Activated CD8-positive, alpha-beta memory T cell treated with anti-CD3 and anti-CD28 coated beads for 36 hours (primary cell): ENCODE measurements at regions not wholly inside any gene's neighbourhood (a gene's known extent, or its start where the extent isn't known, plus 50 kb on each side); places are given as distances from the start of the nearest gene placed in this dataset.

Experiments used
- CTCF ChIA-PET: fragments of 350-600 bp; sonication (Branson Sonifier 250); formaldehyde crosslinking; loops from one replicate; lab custom pipeline; 2021; ENCODE audit warnings: antibody characterized with exemption; lab: Charles Lee
- POLR2A ChIA-PET: fragments of 350-600 bp; sonication (Branson Sonifier 250); formaldehyde crosslinking; loops from one replicate; lab custom pipeline; 2021; ENCODE audit warnings: antibody characterized with exemption; lab: Charles Lee

DNA sequence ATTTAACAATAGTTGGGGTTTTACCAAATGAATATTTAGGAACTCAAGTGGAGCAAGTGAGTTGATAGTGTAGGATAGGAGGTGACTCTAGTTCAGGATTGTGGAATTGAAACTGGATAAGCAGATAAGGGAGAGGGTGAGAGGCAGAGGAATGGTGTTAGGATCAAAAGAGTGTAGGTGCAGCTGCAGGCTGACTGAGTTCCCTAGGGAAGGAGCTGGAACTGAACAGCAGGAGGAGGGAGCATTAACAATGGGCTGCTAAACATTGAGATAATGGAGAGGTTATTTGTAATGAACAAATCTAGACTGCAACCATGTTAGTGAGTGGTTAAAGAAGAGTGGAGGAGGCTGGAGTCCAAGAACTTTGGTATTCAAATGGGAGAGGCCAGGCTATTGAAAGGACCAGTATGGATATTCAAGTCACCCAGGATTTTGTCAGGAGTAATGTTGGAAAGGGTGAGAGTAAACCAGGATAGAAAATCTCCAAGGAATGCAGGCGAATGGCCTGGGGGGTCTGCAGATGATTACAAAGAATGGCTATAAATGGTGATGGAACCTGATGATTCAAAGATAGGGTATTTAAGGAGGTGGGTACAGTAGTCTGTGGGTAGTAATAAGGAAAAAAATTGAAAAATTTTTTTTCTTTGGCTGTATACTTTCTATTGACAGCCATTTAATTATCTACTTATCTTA, 497.1 kb upstream of the TENM3 start:
- ChIA-PET POLR2A (no interaction called here), CTCF (no interaction called here)

DNA sequence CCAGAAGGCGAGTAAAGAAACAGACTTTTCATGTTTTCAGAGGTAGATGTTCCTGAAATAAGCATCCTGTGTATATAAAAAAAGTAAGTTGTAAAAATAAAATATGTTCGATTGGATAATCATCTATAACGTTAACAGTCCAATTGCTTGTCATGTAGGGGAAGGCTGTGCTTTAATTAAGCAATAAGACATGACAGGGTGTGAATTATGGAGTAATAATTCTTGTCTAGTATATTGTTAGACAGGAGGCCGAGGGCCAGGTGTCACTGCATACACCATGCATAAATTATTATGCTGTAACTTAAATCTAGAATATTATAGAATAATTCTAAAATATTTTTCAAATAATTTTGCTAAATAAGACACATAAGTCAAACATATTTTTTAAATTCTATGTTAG, 494.6 kb upstream of the TENM3 start:
- CTCF ChIA-PET: no interaction called here
- POLR2A ChIA-PET: no interaction called here

DNA sequence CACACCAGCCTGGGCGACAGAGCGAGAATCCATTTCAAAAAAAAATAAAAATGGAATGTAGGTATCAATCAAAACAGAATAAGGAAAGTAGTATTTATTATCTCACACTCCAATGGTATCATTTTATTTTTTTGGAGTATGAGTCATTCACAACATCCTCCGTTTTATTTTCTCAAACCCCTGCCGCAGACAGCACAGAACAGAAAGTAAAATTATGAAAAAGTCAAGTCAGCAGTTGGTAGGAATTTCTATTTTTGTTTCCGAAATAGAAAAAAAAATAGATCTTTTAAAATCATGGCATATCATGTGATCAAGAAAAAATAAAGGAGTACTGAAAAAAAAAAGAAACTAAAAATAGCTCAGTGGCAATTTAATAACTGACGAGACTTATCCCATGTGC, 490.7 kb upstream of the TENM3 start:
- ChIA-PET CTCF (no interaction called here), POLR2A (no interaction called here)

DNA sequence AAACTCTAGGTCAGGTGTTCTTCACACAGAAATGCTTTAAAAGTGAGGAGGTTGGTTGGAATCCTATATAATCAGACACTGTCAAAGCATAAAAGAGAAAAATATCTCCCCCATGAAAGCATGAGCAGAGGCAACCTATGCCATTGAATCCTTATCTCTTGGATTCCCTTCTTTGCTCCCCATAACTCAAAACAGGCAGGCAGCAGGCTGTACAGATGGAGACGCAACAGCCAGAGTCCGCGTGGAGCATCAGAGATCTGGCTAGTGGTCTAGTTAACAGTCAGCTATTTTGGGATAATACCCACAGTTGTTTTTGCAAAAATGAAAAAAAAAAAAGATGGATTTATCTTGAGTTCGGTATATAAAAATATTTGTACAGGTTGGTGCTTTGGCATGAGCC, 490.0 kb upstream of the TENM3 start:
- ChIA-PET POLR2A (no interaction called here), CTCF (no interaction called here)

DNA sequence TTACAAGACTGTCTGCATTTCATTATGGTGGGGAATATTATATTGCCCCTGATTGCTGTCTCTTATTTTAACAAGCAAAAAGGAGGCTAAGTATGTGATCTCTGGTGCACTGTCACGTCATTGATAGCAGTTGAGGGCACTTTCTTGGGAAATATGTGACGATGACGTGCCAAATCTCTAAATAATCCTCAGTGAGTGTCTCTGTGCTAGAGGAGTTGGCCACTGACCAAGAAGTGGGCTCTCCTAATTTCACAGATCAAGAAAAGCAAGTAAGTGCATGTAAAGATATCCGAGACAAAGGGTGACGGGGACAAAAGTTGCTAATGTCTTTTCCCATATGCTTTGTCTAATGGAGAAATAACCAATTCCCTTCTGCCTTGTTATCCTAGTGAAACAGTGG, 487.4 kb upstream of the TENM3 start:
- ChIA-PET POLR2A (no interaction called here), CTCF (no interaction called here)

DNA sequence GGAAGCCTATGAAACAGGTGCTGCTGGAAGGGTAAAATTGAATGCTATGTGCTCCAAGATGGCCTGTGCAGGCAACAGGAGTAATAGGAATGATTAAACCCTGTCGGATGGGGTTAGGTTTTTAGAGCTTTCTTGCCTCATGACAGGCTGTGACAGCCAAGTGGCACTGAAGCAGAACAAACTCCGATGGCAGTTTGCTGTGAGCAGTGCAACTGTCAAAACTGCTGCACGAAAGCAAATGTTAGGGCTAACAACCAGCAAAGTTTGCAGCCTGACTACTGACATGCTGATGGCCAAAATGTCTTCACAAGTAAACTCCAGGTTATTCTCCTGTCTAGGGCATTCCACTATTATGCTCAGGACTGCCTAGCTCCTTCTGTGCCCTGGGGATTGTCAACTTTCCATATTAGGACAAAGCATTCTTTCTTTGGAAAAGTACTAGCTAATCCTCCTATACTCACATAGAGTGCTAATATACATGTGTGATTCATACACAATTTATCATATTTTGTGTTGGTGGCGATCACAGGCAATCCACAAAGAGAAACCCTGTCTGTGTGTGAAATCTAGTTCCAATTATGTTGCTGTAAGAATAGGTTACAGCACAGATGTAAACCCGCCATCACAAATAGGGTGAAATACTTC, 486.6 kb upstream of the TENM3 start:
- POLR2A ChIA-PET: no interaction called here
- CTCF ChIA-PET: no interaction called here

DNA sequence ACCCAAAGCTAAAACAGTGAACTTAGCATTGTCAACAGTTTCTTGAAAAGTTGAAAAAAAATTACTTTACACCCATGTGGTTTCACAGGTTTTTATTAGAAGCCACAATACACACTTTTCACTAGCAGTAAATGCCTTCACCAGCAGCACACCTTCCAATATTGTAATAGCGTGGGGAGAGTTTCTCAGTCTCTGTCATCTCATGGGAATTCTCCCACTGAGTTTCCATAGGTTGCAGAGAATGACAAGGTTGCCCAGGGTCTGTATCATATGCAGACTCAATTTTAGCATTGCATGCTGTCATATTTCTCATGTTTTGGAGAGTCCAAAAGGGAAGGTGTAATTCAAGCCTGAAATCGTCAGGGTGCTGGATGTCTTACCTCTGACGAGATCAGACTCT, 486.1 kb upstream of the TENM3 start:
- CTCF ChIA-PET: no interaction called here
- POLR2A ChIA-PET: no interaction called here

DNA sequence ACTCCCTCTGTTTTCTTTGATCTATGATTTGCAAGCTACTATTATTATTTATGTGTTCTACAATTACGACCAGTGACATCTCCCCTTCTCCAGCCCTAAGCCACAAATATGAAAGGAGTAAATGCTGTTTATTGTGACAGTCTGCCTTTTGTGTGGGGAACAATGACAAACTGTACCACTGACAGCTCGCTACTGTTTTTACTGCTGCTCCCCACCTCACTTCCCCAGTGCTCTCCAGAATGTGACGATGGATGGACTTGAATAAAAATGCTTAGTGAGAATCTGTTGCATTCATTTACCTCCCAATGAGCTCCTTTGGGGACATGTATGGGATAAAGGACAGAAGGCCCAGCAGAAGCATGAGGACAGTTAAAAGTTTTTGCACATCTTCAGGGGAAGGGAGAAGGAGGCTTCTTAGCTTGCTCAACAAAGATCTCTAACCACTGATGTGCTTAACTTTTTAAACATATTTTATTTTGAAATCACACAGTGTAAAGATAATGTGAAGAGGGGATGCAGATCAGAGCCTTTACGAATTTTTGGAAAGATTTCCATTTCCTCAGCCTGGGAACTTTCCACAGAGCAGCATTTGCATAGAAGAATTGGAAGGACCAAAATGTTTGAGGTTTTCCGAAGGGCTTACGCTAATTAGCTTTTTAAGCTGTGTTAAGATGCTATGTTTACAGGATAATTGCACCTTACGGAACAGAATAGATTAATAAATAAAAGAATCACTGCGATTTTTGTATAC, 485.1 kb upstream of the TENM3 start:
- ChIA-PET POLR2A (no interaction called here), CTCF (interaction anchor here (1.2 kb wide), 1 partner anchor 14 kb away, joined by 3 read pairs; no protein-coding TSS in a partner anchor)

DNA sequence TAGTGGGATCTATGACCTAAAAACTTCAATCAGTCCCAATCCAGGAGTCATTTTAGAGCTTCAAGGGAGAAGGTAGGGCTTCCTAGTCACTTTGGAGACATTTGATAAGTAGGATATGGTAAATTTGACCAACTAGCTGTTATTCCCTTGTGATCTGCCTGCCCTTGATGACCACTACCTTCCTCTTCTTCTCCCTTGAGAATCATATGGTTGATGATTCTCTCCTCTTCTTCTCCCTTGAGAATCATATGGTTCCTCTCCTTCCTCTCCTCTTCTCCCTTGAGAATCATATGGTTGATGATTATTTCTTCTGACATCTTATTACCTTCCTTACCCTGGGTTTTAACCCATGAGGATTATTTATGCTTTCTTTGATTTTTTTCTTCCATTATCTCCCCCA, 482.6 kb upstream of the TENM3 start:
- ChIA-PET CTCF (no interaction called here), POLR2A (no interaction called here)

DNA sequence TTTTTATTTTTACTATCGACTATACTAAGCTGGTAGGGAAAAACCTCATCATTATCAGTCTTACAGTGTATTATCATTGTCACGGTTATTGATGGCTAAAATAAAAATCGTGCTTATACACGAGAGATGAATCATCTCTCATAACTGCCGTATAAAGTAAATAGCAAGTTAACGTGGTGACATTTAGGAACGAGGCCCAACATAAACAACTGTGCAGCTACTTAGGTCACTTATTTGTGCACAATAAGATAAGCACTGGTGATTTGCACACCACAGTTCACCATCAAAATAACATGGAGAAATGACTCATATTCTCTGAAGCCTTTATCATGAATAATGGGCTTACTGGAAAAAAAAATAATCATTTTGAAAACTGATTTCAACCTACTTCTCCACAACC, 482.0 kb upstream of the TENM3 start:
- CTCF ChIA-PET: no interaction called here

DNA sequence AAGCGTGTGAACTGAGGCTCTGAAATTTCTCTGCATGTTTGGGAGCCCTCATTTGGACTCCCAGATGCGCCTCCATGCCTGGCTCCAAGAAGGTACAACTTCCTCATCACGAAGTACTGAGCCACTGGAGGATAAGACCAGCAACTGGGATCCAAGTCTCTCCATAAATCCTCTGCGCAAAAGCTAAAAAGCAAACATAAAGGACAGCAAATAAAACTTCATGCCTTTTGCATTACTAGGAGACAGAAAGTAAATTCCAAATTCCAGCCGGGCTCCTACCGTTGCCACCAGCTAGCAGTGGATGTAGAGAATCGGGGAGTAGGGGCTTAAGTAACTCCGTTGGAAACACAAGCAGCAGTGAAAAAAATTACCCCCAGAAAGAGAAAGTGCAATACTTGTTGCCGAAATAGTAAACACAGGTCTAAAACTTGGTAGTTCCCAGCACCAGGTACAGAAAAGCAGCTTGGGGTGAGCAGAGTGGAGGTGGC, 477.1 kb upstream of the TENM3 start:
- POLR2A ChIA-PET: no interaction called here

More for the DNA sequence above, 482.0 kb upstream of the TENM3 start:
- POLR2A ChIA-PET: no interaction called here

DNA sequence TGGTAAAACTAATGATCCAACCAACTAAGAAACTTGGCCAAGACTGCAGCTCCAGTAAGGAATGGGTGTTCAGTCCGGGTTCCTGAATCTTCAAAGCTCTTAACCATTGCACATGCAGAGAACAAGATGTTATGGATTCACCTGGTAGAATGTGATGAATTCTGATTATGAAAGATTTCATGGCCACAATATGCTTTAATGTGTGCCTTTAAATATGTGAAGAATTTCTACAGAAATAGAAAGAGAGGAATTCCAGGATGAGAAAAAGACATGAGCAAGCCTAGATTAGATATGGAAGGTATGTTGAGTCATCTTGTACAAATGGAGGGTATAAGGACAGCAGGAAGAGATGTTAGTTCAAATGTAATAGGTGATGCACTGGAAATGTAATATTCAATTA, 472.2 kb upstream of the TENM3 start:
- ChIA-PET CTCF (no interaction called here), POLR2A (no interaction called here)

More for the DNA sequence above, 477.1 kb upstream of the TENM3 start:
- CTCF ChIA-PET: no interaction called here

DNA sequence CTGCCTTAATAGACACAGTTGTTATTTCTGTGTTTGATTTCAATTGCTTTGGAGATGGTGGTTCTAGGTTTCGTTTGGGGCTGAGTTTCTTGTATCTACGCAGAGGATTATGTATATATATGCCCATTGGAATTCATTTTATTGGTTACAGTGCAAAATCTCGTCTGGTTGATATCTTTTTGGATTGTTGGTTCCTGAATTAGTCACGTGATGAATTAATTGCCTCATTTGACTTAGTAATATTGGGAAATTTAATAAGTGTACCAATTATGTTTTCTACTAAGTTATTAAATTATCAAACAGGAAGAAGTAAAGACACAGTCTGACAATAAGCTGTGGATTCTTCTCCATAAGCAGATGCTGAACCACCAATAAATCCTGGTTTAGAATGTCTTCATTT, 467.9 kb upstream of the TENM3 start:
- ChIA-PET POLR2A (no interaction called here), CTCF (no interaction called here)

DNA sequence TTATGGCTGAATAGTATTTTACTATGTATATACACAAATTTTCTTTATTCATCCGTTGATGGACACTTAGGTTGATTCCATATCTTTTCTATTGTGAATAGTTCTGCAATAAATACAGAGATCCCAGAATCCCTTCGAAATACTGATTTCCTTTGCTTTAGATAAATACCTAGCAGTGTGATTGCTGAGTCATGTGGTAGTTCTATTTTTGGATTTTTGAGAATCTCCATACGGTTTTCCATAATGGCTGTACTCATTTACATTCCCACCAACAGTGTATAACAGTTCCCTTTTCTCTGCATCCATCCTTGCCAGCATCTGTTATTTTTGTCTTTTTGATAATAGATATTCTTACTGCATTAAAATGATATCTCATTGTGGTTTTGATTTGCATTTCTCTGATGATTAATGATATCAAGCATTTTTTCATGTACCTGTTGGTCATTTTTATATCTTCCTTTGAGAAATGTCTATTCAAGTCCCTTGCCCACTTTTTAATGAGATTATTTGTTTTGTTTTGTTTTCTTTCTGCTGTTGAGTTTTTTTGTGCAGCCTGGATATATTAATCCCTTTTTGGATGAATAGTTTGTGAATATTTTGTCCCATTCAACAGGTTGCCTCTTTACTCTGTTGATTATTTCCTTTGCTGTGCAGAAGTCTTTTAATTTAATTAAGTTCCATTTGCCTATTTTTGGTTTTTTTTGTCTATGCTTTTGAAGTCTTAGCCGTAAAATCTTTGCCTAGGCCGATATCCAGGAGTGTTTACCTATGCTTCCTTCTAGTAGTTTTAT, 466.7 kb upstream of the TENM3 start:
- CTCF ChIA-PET: no interaction called here
- POLR2A ChIA-PET: no interaction called here

DNA sequence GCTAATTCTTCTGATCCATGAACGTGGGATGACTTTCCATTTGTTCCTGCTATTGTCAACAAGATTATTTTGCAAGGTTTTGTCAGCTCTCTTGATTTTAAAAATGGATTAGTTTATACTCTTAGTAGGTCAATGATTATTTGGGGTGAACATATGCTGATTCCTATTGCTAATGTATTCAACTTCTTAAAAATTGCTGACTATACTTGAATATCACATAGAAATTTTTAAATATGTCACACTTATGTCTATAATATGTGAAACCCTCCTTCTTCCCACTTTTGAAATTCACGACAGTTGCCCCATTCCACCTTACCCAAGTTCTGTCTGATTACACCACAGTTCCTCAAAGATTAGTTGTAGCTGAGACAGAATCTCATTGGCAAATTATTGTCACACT, 465.7 kb upstream of the TENM3 start:
- POLR2A ChIA-PET: no interaction called here
- CTCF ChIA-PET: no interaction called here

DNA sequence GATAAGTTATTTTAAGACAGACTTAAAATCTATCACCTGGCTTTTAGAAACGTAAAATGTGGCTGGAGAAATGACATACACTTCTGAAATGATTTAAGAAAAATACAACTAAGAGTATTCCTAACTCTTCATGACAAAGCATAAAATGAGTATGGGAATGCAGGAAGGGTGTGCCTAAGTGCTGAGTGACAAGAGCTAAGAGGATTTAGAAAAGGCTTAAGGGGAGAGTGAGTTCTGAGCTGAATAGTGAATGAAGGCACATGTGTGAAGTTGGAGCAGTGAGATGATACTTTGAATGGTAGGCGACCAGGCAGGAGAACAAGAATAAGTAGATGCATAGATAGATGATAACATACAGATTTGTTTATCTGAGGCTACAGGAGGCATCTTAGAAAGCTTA, 458.3 kb upstream of the TENM3 start:
- ChIA-PET POLR2A (no interaction called here), CTCF (no interaction called here)

DNA sequence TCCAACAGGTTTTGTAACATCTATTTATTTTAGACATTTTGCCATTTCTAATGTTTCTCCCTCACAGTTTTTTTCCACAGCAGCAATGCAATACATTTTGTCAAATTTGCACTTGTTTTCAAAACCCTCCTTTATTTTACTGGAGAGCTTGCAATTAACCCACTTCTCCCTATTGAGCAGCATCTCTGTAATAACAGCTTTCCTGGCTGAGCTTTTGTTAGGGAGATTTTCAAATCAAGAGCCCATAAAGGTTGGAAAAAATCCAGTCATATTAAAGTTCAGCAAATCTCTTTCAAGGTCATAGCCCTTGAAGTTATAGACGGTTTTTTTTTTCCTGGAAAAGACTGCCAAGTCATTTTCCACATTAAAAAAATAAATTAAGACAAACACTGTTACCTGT, 450.6 kb upstream of the TENM3 start:
- CTCF ChIA-PET: no interaction called here

DNA sequence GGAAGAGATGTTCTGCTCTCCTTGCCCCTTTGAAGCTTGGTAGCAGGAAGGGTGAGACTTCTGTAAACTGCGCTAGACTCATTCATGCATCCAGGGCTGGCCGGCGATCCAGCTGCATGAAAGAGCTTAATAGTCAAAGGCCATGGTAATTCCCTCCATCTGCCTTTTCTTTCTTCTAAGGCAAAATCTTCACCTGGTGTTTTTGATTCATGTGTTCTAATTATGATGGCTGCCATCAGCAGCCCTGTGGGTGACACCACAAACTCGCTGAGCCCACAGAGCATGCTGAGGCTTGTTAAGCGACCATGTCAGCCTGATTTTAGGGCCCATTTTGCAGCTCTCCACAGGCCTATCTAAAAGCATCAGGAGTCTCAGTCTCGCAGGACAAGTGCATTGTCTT, 450.1 kb upstream of the TENM3 start:
- ChIA-PET POLR2A (no interaction called here), CTCF (no interaction called here)

More for the DNA sequence above, 450.6 kb upstream of the TENM3 start:
- POLR2A ChIA-PET: no interaction called here

DNA sequence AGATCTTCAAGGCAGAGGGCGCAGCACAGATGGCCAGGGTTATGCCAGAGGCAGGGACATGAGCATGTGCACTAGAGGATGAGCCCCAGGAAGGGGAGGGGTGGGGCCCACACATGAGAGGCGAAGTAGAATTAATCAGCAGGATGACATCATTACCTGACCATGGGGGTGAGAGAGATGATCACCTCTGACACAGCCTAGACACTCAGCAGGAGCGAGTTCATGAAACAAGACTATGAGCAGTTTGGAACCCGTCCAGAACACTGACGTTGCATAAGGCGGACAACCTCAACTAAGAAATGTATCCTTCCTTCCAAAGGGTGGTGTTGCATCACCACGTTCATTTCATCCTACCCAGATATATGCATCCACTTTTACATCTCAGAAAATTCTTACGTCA, 446.7 kb upstream of the TENM3 start:
- CTCF ChIA-PET: no interaction called here
- POLR2A ChIA-PET: no interaction called here

DNA sequence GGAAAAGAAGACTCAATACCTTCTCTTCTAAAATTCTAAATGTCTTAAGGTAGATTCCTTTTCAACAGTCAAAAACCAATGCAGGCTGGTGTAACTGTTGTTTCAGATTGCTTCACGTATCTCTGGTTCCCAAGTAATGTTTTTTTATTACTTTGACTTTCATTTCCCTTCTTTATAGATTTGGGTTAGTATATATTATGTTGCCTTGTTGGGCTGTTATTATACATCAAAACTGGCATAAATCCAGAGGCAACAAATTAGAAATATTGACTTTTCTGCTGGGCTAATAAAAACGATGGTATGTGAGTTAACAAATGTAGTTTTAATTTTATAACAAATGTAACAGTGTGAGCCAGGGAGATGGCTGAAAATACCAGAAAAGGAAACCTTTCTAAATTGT, 444.7 kb upstream of the TENM3 start:
- POLR2A ChIA-PET: no interaction called here
- CTCF ChIA-PET: no interaction called here
